AG04449 (cell line): ENCODE measurements at regions not wholly inside any gene's neighbourhood (a gene's known extent, or its start where the extent isn't known, plus 50 kb on each side); places are given as distances from the start of the nearest gene placed in this dataset.

Experiments used
- CTCF ChIA-PET: fragments of 350-600 bp; formaldehyde crosslinking; extraction: SDS; loops from one replicate; lab custom pipeline; 2021; ENCODE audit warnings: antibody characterized with exemption; lab: Yijun Ruan, JAX
- POLR2A ChIA-PET: fragments of 400-600, 350-600 bp; formaldehyde crosslinking; extraction: SDS; loops from one replicate; lab custom pipeline; 2020; ENCODE audit warnings: antibody characterized with exemption, inconsistent platforms; lab: Yijun Ruan, JAX
- DNase-seq: peaks from one replicate; pipeline ENCODE4 v3.0.0-alpha.2; 2010; ENCODE audit warnings: low read depth, low spot score
- H3K4me3 ChIP-seq: 2 replicates; pipeline ENCODE4 v1.5.1; 2011; ENCODE audit warnings: low read depth, mild to moderate bottlenecking, control low read depth, low read length
- CTCF ChIP-seq: IDR thresholded peaks from one replicate; pipeline ENCODE4 v1.5.1; 2011; ENCODE audit warnings: mild to moderate bottlenecking, moderate library complexity, low read length, control low read depth, inconsistent platforms; ENCODE audit not compliant: insufficient read depth; ENCODE audit errors: missing control alignments

- CTCF ChIA-PET = no interaction called here
- DNase-seq = no peak
- POLR2A ChIA-PET = no interaction called here
- TF ChIP-seq CTCF = no peak
- no peak overlapping the region for H3K4me3 ChIP-seq
These were observed 497.7 kb downstream of the OCA2 start for GRCh38 chr15:27601239-27601960.

GRCh38 chr15:27599034-27599433, 500.1 kb downstream of the OCA2 start:
- H3K4me3 ChIP-seq = no peak overlapping the region
- no peak for TF ChIP-seq CTCF
- no peak for DNase-seq
- ChIA-PET POLR2A (no interaction called here), CTCF (no interaction called here)

- POLR2A ChIA-PET = no interaction called here
- H3K4me3 ChIP-seq = no peak overlapping the region
- no peak for TF ChIP-seq CTCF
- CTCF ChIA-PET = no interaction called here
- DNase-seq = no peak
These were observed 500.7 kb downstream of the OCA2 start for GRCh38 chr15:27598251-27599009.

- no peak for DNase-seq
- POLR2A ChIA-PET = no interaction called here
- no peak for TF ChIP-seq CTCF
- CTCF ChIA-PET = no interaction called here
- H3K4me3 ChIP-seq = no peak overlapping the region
These were observed 503.9 kb downstream of the OCA2 start for GRCh38 chr15:27595211-27595610.

GRCh38 chr15:27592036-27592760, 506.9 kb downstream of the OCA2 start:
- no peak for TF ChIP-seq CTCF
- ChIA-PET POLR2A (no interaction called here), CTCF (no interaction called here)
- no peak for DNase-seq
- no peak overlapping the region for H3K4me3 ChIP-seq
